Astrocyte (in vitro differentiated cells and primary cell): ENCODE measurements at regions not wholly inside any gene's neighbourhood (a gene's known extent, or its start where the extent isn't known, plus 50 kb on each side); places are given as distances from the start of the nearest gene placed in this dataset.
"Not testable (repeated sequence)": the region's sequence is repeated elsewhere in the genome, so short reads cannot be mapped to it uniquely, and the experiment has no call there.

Source experiments
- DNase-seq: peaks from one replicate; pipeline ENCODE4 v3.0.0-alpha.2; 2010; ENCODE audit warnings: low read depth
- FAIRE-seq: peaks from 2 replicates; lab custom pipeline; 2011; peaks lifted over from hg19 to GRCh38; lab: Jason Lieb, UNC
- H2AFZ ChIP-seq: 2 replicates; pipeline ENCODE4 v1.6.0; 2012; ENCODE audit warnings: low read depth, low read length, inconsistent platforms
- H3K27ac ChIP-seq: 2 replicates; pipeline ENCODE4 v1.5.1; 2011; ENCODE audit warnings: low read depth, low read length, inconsistent platforms
- H3K27me3 ChIP-seq: 2 replicates; pipeline ENCODE4 v1.6.0; 2011; ENCODE audit warnings: low read length, inconsistent platforms; ENCODE audit not compliant: insufficient read depth
- H3K36me3 ChIP-seq: 2 replicates; pipeline ENCODE4 v1.5.1; 2011; ENCODE audit warnings: low read length, inconsistent platforms; ENCODE audit not compliant: insufficient read depth
- H3K4me1 ChIP-seq: 2 replicates; pipeline ENCODE4 v1.5.1; 2011; ENCODE audit warnings: low read length, inconsistent platforms; ENCODE audit not compliant: insufficient read depth
- H3K4me2 ChIP-seq: 2 replicates; pipeline ENCODE4 v1.6.0; 2012; ENCODE audit warnings: low read length, inconsistent platforms
- H3K4me3 ChIP-seq: 2 replicates; pipeline ENCODE4 v1.5.1; 2011; ENCODE audit warnings: low read depth, mild to moderate bottlenecking, low read length, inconsistent platforms; ENCODE audit not compliant: insufficient read depth
- H3K79me2 ChIP-seq: 2 replicates; pipeline ENCODE4 v1.6.0; 2012; ENCODE audit warnings: mild to moderate bottlenecking, low read length, inconsistent platforms; ENCODE audit not compliant: insufficient read depth
- H3K9ac ChIP-seq: 2 replicates; pipeline ENCODE4 v1.6.0; 2012; ENCODE audit warnings: mild to moderate bottlenecking, low read length, inconsistent platforms
- H3K9me3 ChIP-seq: 2 replicates; pipeline ENCODE4 v1.5.1; 2012; ENCODE audit warnings: low read depth, mild to moderate bottlenecking, low read length, inconsistent platforms; ENCODE audit not compliant: insufficient read depth
- H4K20me1 ChIP-seq: 2 replicates; pipeline ENCODE4 v1.6.0; 2012; ENCODE audit warnings: low read length, inconsistent platforms; ENCODE audit not compliant: insufficient read depth
- H3K27ac Mint-ChIP-seq: one replicate; pipeline ENCODE4 v1.8.0; 2021; ENCODE audit warnings: mild to moderate bottlenecking, mixed read lengths; ENCODE audit not compliant: unreplicated experiment
- H3K27me3 Mint-ChIP-seq: one replicate; pipeline ENCODE4 v1.8.0; 2021; ENCODE audit warnings: low read depth, mixed read lengths; ENCODE audit not compliant: unreplicated experiment
- H3K36me3 Mint-ChIP-seq: one replicate; pipeline ENCODE4 v1.8.0; 2021; ENCODE audit warnings: low read depth, mixed read lengths; ENCODE audit not compliant: unreplicated experiment
- H3K4me1 Mint-ChIP-seq: one replicate; pipeline ENCODE4 v1.8.0; 2021; ENCODE audit warnings: low read depth, mixed read lengths; ENCODE audit not compliant: unreplicated experiment
- H3K4me3 Mint-ChIP-seq: one replicate; pipeline ENCODE4 v1.8.0; 2021; ENCODE audit warnings: mild to moderate bottlenecking, moderate library complexity, mixed read lengths; ENCODE audit not compliant: unreplicated experiment
- H3K9me3 Mint-ChIP-seq: one replicate; pipeline ENCODE4 v1.8.0; 2021; ENCODE audit warnings: mild to moderate bottlenecking, mixed read lengths; ENCODE audit not compliant: unreplicated experiment
- EZH2 ChIP-seq: IDR thresholded peaks from 2 replicates; pipeline ENCODE4 v1.6.1; 2012; ENCODE audit warnings: mild to moderate bottlenecking, low read length, inconsistent platforms; ENCODE audit not compliant: insufficient read depth
- TF ChIP-seq, protein P1 (sequence below): IDR thresholded peaks from 2 replicates; pipeline ENCODE4 v1.5.1; 2011; ENCODE audit warnings: low read depth, mild to moderate bottlenecking, inconsistent platforms, low read length, moderate library complexity; ENCODE audit not compliant: insufficient read depth

DNA sequence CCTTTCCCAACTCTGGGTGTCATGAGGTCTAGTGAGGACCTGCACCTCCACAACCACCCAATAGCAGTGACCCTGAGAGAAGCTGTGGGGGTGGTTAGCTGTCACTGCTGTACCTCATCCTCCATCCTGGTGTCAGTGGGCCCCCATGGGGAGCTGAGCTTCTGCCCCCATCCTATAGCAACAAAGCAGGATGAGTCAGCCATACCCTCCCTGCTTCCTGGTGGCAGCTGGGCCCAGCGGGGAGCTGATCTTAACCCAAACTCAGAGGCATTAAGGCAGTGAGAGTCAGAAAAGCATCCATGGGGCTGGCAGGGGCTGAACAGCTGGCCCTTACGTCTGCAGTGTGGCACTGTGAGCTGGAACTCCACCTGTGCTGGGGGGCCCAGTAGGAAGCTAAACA is 247.8 kb upstream of the HDAC4 start:
- no peaks in the 10 kb centered on the region for H3K36me3 ChIP-seq
- no peaks in the 10 kb centered on the region for H3K27me3 ChIP-seq
- no peaks in the 10 kb centered on the region for H4K20me1 ChIP-seq
- peaks cover 2% of the 10 kb centered on the region for H3K9me3 Mint-ChIP-seq
- H3K9ac ChIP-seq: no peak overlapping the region
- H3K27ac Mint-ChIP-seq: no peak overlapping the region
- H3K4me1 ChIP-seq: no peaks in the 10 kb centered on the region
- no peaks in the 10 kb centered on the region for H3K79me2 ChIP-seq
- FAIRE-seq (no peak), DNase-seq (no peak)
- no peak overlapping the region for H3K4me3 Mint-ChIP-seq
- H3K36me3 Mint-ChIP-seq: no peaks in the 10 kb centered on the region
- H2AFZ ChIP-seq: no peak overlapping the region
- H3K27me3 Mint-ChIP-seq: peaks cover 13% of the 10 kb centered on the region
- H3K4me3 ChIP-seq: no peak overlapping the region
- no peak for TF ChIP-seq EZH2
- TF ChIP-seq, protein P1, sequence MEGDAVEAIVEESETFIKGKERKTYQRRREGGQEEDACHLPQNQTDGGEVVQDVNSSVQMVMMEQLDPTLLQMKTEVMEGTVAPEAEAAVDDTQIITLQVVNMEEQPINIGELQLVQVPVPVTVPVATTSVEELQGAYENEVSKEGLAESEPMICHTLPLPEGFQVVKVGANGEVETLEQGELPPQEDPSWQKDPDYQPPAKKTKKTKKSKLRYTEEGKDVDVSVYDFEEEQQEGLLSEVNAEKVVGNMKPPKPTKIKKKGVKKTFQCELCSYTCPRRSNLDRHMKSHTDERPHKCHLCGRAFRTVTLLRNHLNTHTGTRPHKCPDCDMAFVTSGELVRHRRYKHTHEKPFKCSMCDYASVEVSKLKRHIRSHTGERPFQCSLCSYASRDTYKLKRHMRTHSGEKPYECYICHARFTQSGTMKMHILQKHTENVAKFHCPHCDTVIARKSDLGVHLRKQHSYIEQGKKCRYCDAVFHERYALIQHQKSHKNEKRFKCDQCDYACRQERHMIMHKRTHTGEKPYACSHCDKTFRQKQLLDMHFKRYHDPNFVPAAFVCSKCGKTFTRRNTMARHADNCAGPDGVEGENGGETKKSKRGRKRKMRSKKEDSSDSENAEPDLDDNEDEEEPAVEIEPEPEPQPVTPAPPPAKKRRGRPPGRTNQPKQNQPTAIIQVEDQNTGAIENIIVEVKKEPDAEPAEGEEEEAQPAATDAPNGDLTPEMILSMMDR: no peak
- H3K4me2 ChIP-seq: no peak overlapping the region
- H3K27ac ChIP-seq: no peak overlapping the region
- H3K9me3 ChIP-seq: no peaks in the 10 kb centered on the region
- no peaks in the 10 kb centered on the region for H3K4me1 Mint-ChIP-seq

DNA sequence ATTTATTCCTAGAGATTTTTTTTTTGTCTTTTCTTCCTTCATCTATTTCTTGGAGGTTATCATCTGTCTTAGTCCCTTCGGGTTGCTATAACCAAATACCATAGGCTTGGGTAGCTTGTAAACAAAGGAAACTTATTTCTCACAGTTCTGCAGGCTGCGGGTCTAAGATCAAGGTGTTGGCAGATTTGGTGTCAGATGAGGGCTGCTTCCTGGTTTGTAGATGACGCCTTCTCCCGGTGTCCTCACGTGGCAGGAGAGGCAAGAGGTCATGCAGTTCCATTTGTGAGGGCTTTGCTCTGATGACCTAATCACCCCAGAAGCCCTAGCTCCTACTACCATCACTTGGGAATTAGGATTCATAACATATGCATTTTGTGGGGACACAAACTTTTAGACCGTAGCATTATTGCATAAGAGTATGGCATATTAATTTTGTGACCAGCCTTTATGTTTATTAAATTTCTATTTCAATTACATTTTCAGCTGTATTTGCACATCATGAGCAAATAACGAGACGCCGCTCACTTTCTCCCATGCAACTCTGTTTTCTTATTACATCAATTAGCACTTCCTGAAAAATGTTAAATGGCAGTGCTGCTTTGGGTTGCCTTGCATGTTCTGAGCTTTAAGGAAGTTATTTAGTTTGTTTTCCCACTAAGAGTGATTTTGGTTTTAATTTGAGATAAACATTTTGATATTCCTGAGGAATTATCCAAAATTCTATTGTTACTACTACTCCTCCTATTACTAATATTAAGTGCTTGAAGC is 246.4 kb upstream of the HDAC4 start:
- H3K79me2 ChIP-seq: no peaks in the 10 kb centered on the region
- peaks cover 2% of the 10 kb centered on the region for H3K9me3 Mint-ChIP-seq
- no peaks in the 10 kb centered on the region for H3K27me3 ChIP-seq
- no peak for TF ChIP-seq EZH2
- TF ChIP-seq, protein P1: no peak
- DNase-seq (no peak), FAIRE-seq (no peak)
- H3K27me3 Mint-ChIP-seq: peaks cover 13% of the 10 kb centered on the region
- no peak overlapping the region for H3K27ac Mint-ChIP-seq
- H3K36me3 Mint-ChIP-seq: no peaks in the 10 kb centered on the region
- H3K27ac ChIP-seq: no peak overlapping the region
- H3K9me3 ChIP-seq: peaks cover 4% of the 10 kb centered on the region
- no peaks in the 10 kb centered on the region for H4K20me1 ChIP-seq
- H3K4me2 ChIP-seq: no peak overlapping the region
- no peak overlapping the region for H2AFZ ChIP-seq
- no peak overlapping the region for H3K4me3 ChIP-seq
- no peaks in the 10 kb centered on the region for H3K4me1 ChIP-seq
- no peak overlapping the region for H3K9ac ChIP-seq
- H3K4me1 Mint-ChIP-seq: no peaks in the 10 kb centered on the region
- no peaks in the 10 kb centered on the region for H3K36me3 ChIP-seq
- H3K4me3 Mint-ChIP-seq: no peak overlapping the region

DNA sequence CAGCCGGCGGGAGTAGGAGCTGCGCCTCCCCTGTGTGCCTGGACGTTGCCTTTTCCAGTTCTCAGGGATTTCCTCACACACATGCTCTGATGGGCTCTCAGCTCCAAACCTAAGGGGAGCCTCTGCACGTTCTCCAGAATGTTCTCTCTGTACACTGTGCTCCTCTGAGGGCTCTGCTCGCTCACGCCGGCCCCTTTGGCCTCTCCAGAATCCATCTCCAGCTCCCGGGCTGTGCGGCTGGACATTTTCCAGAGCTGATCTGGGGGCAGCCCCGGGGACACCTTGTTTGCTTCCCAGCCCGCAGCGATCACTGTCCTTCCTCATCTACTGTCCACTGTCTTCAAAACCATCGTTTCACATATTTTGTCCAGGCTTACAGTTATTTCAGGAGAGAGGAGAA is 245.4 kb upstream of the HDAC4 start:
- no peak for TF ChIP-seq EZH2
- TF ChIP-seq, protein P1: no peak
- Histone ChIP-seq H3K79me2 (no peaks in the 10 kb centered on the region), H3K27me3 (no peaks in the 10 kb centered on the region), H4K20me1 (no peaks in the 10 kb centered on the region), H3K36me3 (no peaks in the 10 kb centered on the region), H2AFZ (no peak overlapping the region), H3K4me3 (no peak overlapping the region), H3K27ac (no peak overlapping the region), H3K9ac (no peak overlapping the region), H3K4me1 (no peaks in the 10 kb centered on the region), H3K4me2 (no peak overlapping the region), H3K9me3 (peaks cover 4% of the 10 kb centered on the region)
- H3K36me3 Mint-ChIP-seq: no peaks in the 10 kb centered on the region
- no peak overlapping the region for H3K4me3 Mint-ChIP-seq
- no peaks in the 10 kb centered on the region for H3K4me1 Mint-ChIP-seq
- no peak overlapping the region for H3K27ac Mint-ChIP-seq
- peaks cover 2% of the 10 kb centered on the region for H3K9me3 Mint-ChIP-seq
- no peak for FAIRE-seq
- DNase-seq: no peak
- peaks cover 13% of the 10 kb centered on the region for H3K27me3 Mint-ChIP-seq

DNA sequence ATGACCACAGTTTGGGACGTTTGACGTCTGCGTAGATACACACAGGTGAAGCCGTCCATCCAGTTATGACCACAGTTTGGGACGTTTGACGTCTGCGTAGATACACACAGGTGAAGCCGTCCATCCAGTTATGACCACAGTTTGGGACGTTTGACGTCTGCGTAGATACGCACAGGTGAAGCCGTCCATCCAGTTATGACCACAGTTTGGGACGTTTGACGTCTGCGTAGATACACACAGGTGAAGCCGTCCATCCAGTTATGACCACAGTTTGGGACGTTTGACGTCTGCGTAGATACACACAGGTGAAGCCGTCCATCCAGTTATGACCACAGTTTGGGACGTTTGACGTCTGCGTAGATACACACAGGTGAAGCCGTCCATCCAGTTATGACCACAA is 243.8 kb upstream of the HDAC4 start:
- H3K4me2 ChIP-seq, H3K4me1 Mint-ChIP-seq, H3K9me3 Mint-ChIP-seq, H3K4me1 ChIP-seq, H3K27me3 ChIP-seq, H3K4me3 ChIP-seq, H3K79me2 ChIP-seq, H3K4me3 Mint-ChIP-seq, H3K27ac Mint-ChIP-seq, H3K9ac ChIP-seq, H4K20me1 ChIP-seq, H3K36me3 ChIP-seq, FAIRE-seq, H3K9me3 ChIP-seq, H3K36me3 Mint-ChIP-seq, H3K27ac ChIP-seq, DNase-seq, H2AFZ ChIP-seq: not testable (repeated sequence)
- H3K27me3 Mint-ChIP-seq: peaks cover 14% of the 10 kb centered on the region
